Stimulated activated CD4-positive, alpha-beta T cell treated with anti-CD3 and anti-CD28 coated beads, Interleukin-15, amount 100 ng/mL, for 48 hours (primary cell): ENCODE measurements at regions not wholly inside any gene's neighbourhood (a gene's known extent, or its start where the extent isn't known, plus 50 kb on each side); places are given as distances from the start of the nearest gene placed in this dataset.

ENCODE experiments used
- DNase-seq, 2 donors: peaks; one replicate each; pipeline ENCODE4 v3.0.0-alpha.2; 2020; ENCODE audit warnings: low read depth in 2 of 2

DNA sequence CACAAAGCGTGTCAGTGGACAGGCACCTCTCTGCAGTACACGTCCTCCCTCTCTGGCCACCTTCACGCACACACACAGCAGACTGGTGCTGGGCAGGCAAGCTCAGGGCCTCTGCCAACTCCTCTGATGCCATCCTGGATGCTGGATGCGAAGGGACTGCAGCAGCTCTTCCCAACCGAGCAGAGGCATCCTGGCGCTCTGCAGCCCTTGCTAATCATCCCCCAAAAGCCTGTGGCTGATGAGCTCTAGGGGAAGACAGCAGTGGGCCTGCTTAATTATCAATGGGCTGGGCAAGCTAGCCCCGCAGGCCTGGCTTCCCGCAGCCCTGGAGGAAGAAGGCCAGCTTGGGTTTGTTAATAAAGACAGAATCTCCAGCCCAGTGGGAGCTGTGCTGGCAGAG lies 71.3 kb upstream of the TEX51 start:
- DNase-seq = no peak

DNA sequence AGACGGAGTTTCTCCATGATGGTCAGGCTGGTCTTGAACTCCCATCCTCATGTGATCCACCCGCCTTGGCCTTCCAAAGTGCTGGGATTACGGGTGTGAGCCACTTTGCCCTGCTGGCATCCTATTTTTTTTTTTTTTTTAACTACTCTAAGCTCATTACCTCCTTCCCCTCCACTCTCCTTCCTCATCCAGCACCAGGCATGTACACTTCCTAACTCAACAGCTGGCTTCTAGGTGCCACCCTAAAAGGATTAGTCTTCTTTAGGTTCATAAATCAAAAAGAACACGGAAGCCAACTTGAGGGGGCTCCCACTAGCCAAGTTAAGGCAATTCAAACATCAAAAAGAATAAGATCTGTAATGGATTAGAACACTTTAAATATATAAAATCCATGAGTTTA lies 70.6 kb upstream of the TEX51 start:
- DNase-seq = no peak

DNA sequence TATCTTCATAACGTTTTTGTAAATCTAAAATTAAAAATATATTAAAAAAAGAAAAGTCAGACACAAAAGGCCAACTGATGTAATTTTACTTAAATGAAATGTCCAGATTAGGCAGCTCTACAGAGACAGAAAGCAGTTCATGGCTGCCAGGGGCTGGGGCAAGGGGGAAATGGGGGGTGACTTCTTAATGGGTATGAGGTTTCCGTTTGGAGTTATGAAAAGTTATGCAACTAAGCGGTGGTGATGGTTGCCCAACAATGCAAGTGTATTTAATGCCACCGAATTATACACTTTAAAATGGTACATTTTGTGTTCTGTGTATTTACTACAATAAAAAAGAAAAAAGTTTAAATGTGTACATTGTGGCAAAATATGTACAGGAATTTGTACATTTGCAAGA lies 70.2 kb upstream of the TEX51 start:
- DNase-seq = no peak

DNA sequence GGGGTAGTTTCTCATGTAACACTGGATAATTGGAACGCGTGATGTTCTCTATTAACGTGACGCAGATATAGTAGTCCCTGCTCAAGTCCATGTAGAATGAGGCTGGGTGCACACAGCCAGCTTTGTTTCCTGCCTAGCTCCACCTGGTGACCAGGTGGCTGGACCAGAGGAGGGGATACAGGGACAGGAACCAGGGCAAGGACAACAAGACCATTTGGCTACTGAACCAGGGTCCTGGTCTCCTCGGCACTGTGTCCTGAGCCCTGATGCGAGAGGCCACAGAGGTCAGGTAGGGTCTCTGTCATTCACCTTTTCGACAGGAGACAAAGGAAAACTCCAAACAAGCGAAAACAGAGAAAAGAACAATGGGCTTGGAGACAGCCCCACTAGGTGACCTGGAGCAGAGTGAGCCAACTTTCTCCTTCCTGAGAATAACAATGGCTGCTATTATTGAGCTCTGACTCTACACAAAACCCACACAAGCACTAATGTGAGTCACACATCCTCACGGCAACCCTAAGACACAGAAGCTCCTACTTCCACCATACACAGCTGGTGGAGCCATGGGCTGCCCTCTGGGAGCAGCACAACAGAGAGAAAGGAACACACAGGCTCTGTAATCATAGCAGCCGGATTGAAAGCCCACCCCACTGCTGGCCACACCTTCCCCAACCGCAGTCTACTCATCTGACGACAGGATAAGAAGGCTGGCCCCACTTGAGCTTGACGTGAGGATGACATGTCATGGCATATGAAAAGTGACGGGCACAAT lies 67.3 kb upstream of the TEX51 start:
- no peak for DNase-seq

DNA sequence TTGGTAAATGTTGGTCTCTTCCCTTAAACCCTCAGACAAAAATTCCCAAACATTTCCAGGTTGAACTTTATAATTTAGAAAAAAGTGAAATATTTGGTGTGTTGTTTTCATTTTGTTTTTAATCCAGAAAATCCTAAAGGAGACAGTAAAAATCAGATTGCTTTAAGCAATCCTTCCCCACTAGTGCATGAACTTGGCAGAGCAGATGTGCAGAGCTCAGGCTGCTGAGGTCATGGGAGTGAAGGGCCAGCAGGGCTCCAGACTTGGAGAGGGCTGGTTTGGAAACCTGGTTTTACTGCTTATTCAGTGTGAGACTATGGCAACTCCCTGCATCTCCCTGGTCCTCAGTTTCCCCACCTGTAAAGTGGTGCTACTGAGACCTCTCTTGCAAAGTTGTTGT lies 66.7 kb upstream of the TEX51 start:
- DNase-seq = no peak

DNA sequence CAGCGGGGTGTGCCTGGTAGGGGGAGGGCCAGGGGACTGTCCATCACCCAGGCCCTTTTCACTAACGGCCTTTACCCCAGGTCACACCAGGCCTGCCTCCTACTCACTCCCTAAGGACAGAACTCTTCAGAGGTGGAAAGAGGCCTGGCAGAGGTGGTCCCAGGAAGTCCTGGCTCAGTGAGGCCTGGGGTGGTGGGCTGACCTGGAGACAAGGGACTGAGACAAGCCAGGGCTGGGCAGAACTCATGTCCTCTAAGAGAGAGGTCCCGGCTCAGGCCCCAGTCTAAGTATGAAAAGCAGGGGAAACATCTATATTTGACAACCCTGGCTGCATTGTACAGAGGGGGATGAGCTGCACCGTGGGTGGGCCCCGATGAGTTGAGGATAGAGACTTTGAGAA lies 65.9 kb upstream of the TEX51 start:
- no peak for DNase-seq

DNA sequence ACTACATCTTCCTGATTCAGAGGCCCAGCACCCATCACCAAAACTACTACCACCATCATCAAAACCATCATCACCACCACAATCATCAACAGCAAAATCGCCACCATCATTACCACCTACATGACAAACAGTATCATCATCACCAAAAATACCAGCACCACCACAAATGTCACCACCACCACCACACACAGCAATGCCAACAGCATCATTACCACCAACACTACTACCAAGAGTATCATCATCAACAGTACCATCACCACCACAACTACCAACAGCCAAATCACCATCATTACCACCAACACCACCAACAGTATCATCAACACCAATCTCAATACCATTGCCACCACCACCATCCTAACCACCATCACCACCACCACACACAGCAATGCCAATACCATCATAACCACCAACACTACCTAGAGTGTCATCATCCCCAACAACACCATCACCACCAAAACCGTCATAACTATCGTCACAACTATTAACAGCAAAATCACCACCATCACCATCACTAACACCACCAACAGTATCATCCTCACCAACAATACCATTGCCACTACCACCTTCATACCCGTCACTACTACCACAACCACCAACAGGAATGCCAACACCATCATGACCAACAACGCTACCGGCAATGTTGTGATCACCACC lies 64.6 kb upstream of the TEX51 start:
- DNase-seq = no peak

DNA sequence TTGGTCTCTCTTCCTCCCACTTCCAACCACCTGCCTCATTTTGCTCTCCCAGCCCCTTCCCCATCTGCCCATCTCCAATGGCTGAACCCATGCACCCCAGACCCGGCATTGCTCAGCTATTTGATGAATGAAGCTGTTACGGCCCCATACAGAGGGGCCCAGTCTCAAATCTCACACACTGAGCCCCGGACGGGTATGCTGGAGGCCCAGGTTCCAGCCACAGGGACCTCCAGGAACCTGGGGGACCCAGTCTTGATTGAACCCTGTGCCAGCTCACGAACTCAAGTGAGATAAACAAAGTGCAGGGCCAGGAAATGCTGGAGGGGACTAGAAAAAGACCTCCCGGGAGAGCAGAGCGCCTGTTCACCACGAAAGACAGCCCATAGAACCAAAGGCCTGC lies 63.4 kb upstream of the TEX51 start:
- DNase-seq = no peak

DNA sequence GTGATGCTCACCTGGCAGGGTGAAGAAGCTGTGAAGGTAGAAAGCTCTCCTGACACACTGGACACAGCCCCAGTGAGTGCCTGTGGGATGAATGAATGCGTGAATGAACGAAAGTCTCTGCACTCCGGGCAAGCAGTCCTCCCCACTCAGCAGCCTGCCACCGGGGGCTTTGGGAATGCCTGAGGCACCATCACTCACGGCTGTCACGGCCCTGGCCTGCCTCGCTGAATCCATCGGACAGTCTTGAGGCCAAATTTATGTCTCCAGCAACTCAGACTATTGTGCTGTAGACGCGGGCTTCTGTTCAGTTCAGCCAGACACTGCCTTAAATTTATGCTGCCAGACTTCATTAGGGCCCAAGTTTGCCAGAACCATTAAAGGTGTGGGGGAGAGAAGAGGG lies 62.9 kb upstream of the TEX51 start:
- no peak for DNase-seq

DNA sequence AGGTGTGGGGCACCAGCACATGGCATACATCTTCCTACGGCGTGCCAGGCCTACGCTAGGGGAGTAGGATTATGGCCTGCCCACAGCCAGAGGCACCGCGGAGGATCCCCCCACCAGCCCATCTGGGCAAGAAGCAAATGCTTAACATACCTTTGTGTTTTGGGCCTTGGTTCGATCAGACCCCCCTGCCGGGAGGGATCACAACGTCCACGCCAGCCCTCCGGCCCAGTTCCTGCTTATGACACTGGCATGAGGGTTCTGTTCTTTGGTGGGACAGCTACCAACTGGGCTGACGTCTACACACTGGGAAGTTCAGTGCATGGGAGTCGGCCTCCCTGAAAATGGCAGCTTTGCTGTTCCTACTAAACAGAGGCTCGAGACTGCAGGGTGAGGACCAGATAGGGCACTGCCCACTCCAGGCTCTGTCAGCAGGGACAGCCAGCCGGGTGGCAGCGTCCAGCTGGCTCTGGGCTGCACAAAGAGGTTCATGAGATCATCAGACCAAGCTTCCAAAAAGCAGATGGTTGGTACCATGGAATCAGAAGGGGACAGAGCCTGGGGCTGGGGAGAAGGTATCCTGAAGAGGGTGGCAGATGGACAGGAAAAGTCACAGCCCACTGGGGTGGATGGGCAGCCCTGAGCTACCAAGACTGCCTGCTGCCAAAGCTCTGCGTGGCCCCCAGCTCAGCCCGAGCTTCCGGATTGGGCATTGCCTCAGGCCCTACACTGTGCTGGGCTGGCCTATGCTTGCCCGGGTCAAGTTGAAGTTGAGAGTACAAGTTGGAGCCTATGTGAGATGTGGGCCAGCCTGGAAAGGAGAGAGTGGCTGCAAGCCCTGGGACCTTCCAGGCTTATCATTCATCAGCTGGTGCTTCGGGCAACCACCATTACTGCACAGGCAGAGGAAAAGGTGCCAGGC lies 61.7 kb upstream of the TEX51 start:
- no peak for DNase-seq

DNA sequence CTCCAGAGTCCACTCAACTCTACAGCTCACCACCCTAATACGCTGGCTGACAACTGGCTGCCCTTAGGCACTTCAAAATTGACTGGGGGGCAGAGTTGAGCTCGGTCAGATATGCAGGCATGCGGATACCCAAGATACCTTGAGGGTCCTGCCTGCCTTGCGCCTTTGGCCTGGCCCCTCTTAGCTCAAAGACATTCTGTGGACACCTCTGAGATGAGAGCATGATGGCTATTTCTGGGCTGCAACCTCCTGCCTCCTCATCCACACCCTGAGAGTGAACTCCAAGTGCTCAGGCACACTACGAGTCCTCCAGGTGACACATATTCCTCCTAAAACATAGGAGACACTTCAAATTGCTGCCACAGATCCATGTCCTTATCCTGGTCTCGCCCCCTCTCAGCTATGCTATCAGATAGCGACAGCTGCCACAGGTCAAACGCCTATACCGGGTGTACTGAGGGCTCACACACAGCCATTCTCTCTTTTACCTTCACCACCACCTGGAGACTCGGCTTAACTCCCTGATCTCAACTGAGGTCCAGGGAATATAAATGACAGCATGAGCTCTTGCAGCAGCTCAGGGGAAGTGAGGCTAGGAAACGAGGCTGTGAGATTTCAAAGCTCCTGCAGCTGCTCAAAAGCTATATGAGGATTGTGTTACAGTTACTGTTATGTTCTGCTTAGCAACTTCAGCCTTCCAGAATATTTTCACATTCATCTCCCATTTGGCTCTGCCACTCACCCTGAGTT lies 60.5 kb upstream of the TEX51 start:
- DNase-seq = no peak

DNA sequence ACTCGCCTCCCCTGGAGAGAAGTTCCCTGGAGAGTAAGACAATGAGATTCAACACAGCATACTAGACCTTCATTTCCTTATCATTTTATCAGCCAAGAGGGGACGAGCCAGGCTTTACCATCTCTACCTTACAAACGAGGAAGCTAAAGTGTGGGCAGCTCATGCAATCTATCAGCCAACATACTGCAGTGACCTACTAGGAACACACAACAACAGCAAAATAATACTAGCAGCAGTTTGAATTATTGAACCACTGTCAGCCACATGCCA lies 60.0 kb upstream of the TEX51 start:
- DNase-seq = no peak

DNA sequence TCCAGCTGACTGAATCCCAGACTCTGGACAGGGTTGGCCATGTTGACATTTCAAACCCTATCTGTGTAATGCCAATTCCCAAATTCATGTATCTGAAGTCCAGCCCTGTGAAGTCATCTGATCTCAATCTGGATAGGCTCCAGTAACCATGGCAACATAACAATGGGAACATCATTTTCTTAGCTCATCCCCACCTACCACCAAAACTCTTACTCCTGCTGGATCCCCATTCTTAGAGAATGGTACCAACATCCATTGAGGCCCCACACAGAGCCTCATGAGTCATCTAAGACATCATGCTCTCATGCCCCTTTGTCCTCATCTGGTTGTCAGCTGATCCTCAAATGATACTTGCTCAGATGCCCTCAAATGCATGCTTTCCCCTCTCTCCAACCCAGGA lies 58.9 kb upstream of the TEX51 start:
- no peak for DNase-seq

DNA sequence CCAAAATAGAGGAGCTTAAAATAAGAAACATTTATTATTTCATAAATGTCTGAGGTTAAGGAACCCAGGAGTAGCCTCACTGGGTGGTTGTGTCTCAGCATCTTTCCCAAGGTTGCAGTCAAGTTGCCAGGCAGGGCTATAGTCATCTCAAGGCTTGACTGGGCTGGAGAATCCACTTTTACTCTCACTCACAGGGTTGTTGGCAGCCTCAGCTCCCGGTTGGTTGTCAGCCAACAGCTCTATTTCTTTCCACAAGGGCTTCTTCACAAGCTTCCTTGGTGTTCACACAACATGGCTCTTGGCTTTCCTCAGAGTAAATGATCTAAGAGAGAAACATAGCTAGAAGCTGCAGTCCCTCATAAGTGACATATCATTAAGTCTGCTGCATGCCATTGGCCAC lies 55.6 kb upstream of the TEX51 start:
- no peak for DNase-seq

DNA sequence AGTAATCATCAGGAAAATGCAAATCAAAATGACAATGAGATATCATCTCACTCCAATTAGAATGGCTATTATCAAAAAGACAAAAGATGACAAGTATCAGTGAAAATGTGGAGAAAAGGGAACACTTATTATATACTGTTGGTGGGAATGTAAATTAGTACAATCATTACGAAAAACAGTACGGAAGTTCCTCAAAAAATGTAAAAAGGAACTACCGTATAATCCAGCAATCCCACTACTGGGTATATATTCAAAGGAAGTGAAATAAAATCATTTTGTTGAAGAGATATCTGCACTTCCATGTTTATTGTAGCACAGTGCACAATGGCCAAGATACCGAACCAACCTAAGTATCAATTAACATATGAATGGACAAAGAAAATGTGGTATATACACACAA lies 52.4 kb upstream of the TEX51 start:
- DNase-seq = no peak
